Psoas muscle (tissue), 7 donors: ENCODE measurements at regions not wholly inside any gene's neighbourhood (a gene's known extent, or its start where the extent isn't known, plus 50 kb on each side); places are given as distances from the start of the nearest gene placed in this dataset.

Source experiments
- ATAC-seq, 4 donors: fragments of 200-7000 bp; cut with Tn5 transposase; one replicate each; pipeline ENCODE4 v1.9.1; 2020; ENCODE audit warnings: moderate library complexity in 3 of 4, mild to moderate bottlenecking in 2 of 4
- DNase-seq, 2 donors: peaks; one replicate each; pipeline ENCODE4 v3.0.0-alpha.2; 2020
- H3K27ac ChIP-seq: fragments of 200-600 bp; one replicate; pipeline ENCODE4 v1.8.0; 2022
- H3K27me3 ChIP-seq, 3 donors: fragments of 200-600 bp in 1 of 3; one replicate each; pipeline versions ENCODE4 v1.6.1 to v1.8.0; 2013 to 2022; ENCODE audit warnings: low read length in 2 of 3, mild to moderate bottlenecking in 2 of 3, moderate library complexity in 1 of 3; ENCODE audit not compliant: insufficient read depth in 3 of 3
- H3K36me3 ChIP-seq, 2 donors: fragments of 200-600 bp in 1 of 2; one replicate each; pipeline versions ENCODE4 v1.6.1 to v1.8.0; 2013 to 2022; ENCODE audit warnings: low read depth in 1 of 2, mild to moderate bottlenecking in 1 of 2, moderate library complexity in 1 of 2; ENCODE audit not compliant: insufficient read depth in 1 of 2
- H3K4me1 ChIP-seq: fragments of 200-600 bp; one replicate; pipeline ENCODE4 v1.8.0; 2022
- H3K4me3 ChIP-seq: fragments of 200-600 bp; one replicate; pipeline ENCODE4 v1.8.0; 2022; ENCODE audit warnings: mild to moderate bottlenecking
- H3K9me3 ChIP-seq: fragments of 200-600 bp; one replicate; pipeline ENCODE4 v1.8.0; 2022
- WGBS, 3 donors: extraction: QIAGEN DNeasy Blood & Tissue Kit; methylation state at CpG; one replicate each; pipeline versions ENCODE4 v1.1.6 to v1.1.7; 2013; 5-methylcytosine and 5-hydroxymethylcytosine counted together
- intact Hi-C, 2 donors: fragments of 100-400 bp; cut with DNase I; formaldehyde crosslinking; loops; one replicate each; pipeline versions ENCODE4 v1.11.0 to v1.14.2; 2022
- TF ChIP-seq, protein P1 (sequence below): fragments of 200-600 bp; IDR thresholded peaks from one replicate; pipeline ENCODE4 v1.8.0; 2022; ENCODE audit warnings: antibody characterized with exemption
- donor health status: healthy with polysubstance abuse.
- donor health status: DM: no; HTN: no; CAD: no; lungs with moderate emphysema.
- donor health status: Bipolar disorder and iron deficiency.
- donor health status: healthy.
- donor health status: DM: yes; HTN: yes; CAD: no.
- donor health status: DM: no; HTN: no; CAD: no.
- donor health status: DM: yes; HTN: yes; CAD: no.

DNA sequence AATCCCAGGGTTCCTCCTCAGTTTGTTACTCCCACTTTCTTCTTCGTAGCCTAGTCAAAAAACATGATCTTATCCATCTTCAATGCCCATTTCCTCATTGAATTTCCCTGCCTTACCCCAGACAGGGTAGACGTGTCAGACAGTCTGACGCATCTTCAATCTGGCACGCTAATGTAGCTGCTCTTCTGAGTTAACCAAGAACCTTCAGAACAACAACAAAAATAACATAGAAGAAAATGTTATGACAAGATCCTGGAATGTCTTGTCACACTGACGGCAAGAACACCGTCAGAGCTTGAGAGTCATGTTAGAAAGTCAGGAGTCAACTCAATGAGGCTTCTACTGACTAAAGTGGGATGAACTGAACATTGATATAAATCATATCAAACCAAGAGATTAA is 122.7 kb upstream of the SPDL1 start:
- H3K9me3 ChIP-seq, result no peaks in the 10 kb centered on the region
- H3K36me3 ChIP-seq, result no peaks in the 10 kb centered on the region
- no peaks in the 10 kb centered on the region for H3K27me3 ChIP-seq
- DNase-seq, result no peak
- intact Hi-C loops, result no loop called here
- H3K4me3 ChIP-seq, result no peak overlapping the region
- no peak overlapping the region for H3K27ac ChIP-seq
- H3K4me1 ChIP-seq, result no peaks in the 10 kb centered on the region
- TF ChIP-seq, protein P1, sequence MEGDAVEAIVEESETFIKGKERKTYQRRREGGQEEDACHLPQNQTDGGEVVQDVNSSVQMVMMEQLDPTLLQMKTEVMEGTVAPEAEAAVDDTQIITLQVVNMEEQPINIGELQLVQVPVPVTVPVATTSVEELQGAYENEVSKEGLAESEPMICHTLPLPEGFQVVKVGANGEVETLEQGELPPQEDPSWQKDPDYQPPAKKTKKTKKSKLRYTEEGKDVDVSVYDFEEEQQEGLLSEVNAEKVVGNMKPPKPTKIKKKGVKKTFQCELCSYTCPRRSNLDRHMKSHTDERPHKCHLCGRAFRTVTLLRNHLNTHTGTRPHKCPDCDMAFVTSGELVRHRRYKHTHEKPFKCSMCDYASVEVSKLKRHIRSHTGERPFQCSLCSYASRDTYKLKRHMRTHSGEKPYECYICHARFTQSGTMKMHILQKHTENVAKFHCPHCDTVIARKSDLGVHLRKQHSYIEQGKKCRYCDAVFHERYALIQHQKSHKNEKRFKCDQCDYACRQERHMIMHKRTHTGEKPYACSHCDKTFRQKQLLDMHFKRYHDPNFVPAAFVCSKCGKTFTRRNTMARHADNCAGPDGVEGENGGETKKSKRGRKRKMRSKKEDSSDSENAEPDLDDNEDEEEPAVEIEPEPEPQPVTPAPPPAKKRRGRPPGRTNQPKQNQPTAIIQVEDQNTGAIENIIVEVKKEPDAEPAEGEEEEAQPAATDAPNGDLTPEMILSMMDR, result no peak
- 83 to 88% (median 86%) methylated on average over 6 of the region's 6 CpGs for WGBS, 3 donors
- no peak for ATAC-seq

DNA sequence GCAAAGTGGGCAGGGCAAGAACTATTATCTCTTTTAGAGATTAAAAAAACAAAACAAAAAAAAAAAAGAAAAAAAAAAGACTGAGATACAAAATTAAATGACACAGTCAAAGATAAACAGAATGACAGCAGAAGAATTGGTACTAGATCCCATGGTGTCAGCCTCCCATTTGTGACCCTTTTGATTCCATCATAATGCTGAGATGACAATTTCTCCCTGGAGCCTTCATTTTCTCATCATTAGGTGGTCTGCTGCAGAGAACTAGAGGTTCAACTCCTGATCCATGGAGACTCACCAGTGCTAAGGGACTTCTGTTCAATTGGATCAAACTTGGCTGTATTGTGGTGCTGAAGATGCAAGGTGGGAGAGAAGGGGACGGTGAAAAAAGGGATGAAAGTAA is 123.5 kb upstream of the SPDL1 start:
- no peaks in the 10 kb centered on the region for H3K36me3 ChIP-seq
- H3K9me3 ChIP-seq, result no peaks in the 10 kb centered on the region
- no peak overlapping the region for H3K27ac ChIP-seq
- no peaks in the 10 kb centered on the region for H3K27me3 ChIP-seq
- TF ChIP-seq, protein P1, result no peak
- H3K4me1 ChIP-seq, result no peaks in the 10 kb centered on the region
- no peak for DNase-seq
- no peak overlapping the region for H3K4me3 ChIP-seq
- intact Hi-C loops, result no loop called here
- ATAC-seq, result no peak
- WGBS, 3 donors, result 55 to 72% (median 64%) methylated on average over 1 of the region's 1 CpG

DNA sequence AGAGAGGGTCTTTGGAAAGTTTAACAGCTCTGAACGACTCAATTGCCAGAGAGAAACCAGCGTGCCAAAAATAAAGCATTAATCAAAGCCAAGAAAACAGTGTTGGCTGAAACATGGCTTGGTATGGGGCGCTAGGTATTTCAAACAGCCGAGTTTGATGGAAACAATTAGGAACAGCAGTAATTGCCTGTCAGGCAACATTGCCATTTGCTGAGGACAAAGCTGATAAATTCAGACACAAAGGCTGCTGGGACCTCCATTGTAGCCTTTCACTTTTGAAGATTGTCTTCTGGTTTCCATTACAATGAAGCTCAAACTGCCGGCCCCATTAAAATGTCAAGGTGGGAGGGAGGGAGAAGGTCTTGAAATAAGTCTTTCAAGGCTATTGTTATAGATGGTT is 125.4 kb upstream of the SPDL1 start:
- Histone ChIP-seq H3K4me1 (no peaks in the 10 kb centered on the region), H3K4me3 (no peak overlapping the region), H3K36me3 (no peaks in the 10 kb centered on the region), H3K27me3 (no peaks in the 10 kb centered on the region), H3K9me3 (no peaks in the 10 kb centered on the region), H3K27ac (no peak overlapping the region)
- 33 to 42% (median 38%) methylated on average over 5 of the region's 5 CpGs for WGBS, 3 donors
- ATAC-seq (no peak), DNase-seq (no peak)
- intact Hi-C loops, result no loop called here
- TF ChIP-seq, protein P1, result no peak

DNA sequence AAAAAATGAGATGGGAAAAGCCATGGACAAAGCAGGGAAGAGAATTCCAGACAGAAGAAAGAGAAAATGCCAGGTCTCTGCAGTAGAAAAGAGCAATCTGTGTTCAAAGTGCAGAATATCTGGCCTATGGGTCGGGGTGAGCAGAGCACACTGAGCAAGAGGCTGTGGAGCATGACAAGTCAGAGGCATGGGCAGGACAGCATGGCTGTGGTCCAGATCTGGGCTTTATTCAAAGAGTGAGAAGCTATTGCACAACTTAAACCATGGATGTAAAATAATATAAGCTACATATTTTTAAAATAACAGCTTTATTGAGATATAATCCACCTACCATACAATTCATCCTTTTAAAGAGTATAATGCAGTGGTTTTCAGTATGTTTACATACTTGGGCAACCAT is 133.1 kb upstream of the SPDL1 start:
- no peak overlapping the region for H3K27ac ChIP-seq
- H3K36me3 ChIP-seq, result no peaks in the 10 kb centered on the region
- H3K4me3 ChIP-seq, result no peak overlapping the region
- H3K4me1 ChIP-seq, result no peaks in the 10 kb centered on the region
- TF ChIP-seq, protein P1, result no peak
- no peak for DNase-seq
- intact Hi-C loops, result no loop called here
- 35 to 52% (median 43%) methylated on average over 1 of the region's 1 CpG for WGBS, 3 donors
- no peaks in the 10 kb centered on the region for H3K27me3 ChIP-seq
- ATAC-seq, result no peak
- H3K9me3 ChIP-seq, result no peaks in the 10 kb centered on the region

DNA sequence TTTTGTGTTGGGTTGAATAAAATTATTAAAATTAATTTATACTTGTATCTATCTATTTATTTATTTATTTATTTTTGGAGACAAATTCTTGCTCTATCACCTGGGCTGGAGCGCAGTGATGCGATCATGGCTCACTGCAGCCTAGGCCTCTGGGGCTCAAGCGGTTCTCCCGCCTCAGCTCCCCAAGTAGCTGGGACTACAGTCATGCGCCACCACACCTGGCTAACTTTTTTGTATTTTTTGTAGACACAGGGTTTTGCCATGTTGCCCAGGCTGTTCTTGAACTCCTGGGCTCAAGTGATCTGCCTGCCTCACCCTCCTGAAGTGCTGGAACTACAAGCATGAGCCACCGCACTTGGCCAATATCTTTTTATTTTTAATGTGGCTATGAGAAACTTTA is 134.7 kb upstream of the SPDL1 start:
- H3K4me3 ChIP-seq, result no peak overlapping the region
- H3K27ac ChIP-seq, result no peak overlapping the region
- TF ChIP-seq, protein P1, result no peak
- 97 to 98% (median 97%) methylated on average over 6 of the region's 6 CpGs for WGBS, 3 donors
- H3K36me3 ChIP-seq, result no peaks in the 10 kb centered on the region
- H3K27me3 ChIP-seq, result no peaks in the 10 kb centered on the region
- DNase-seq (no peak), ATAC-seq (no peak)
- H3K9me3 ChIP-seq, result no peaks in the 10 kb centered on the region
- no peaks in the 10 kb centered on the region for H3K4me1 ChIP-seq
- intact Hi-C loops, result no loop called here
